ENCODE measurements at regions not wholly inside any gene's neighbourhood (a gene's known extent, or its start where the extent isn't known, plus 50 kb on each side); places are given as distances from the start of the nearest gene placed in this dataset.

GRCh38 chrX:5730556-5730955, 498.1 kb downstream of the NLGN4X start:
- Histone ChIP-seq H3F3A (ENCODE audit: control insufficient read depth, insufficient read depth) (no peaks in the 10 kb centered on the region), H3K9me2 (replicated peaks; ENCODE audit: control insufficient read depth, low read length) (no peaks in the 10 kb centered on the region), H3K9me3 (ENCODE audit: control insufficient read depth, insufficient read depth, low read length) (no peaks in the 10 kb centered on the region), H3K27me3 (ENCODE audit: control insufficient read depth, low read length) (no peaks in the 10 kb centered on the region), H3K27ac (ENCODE audit: low read depth, low read length) (no peak overlapping the region), H4K20me1 (ENCODE audit: control insufficient read depth, insufficient read depth, low read depth, low read length) (no peaks in the 10 kb centered on the region), H3K4me2 (ENCODE audit: low read length) (no peak overlapping the region), H3K4me1 (ENCODE audit: control insufficient read depth, low read length) (no peaks in the 10 kb centered on the region), H3K79me2 (ENCODE audit: control insufficient read depth, low read length) (no peaks in the 10 kb centered on the region), H3K36me3 (ENCODE audit: control insufficient read depth, low read length) (no peaks in the 10 kb centered on the region), H3K4me3 (ENCODE audit: low read length) (no peak overlapping the region)
- TF ChIP-seq CTCF (IDR thresholded peaks at IDR 0.05; ENCODE audit: low read depth, low read length, poor library complexity, severe bottlenecking): no peak
- TF ChIP-seq EZH2phosphoT487 (IDR thresholded peaks at IDR 0.05; ENCODE audit: borderline replicate concordance, low read length): no peak

GRCh38 chrX:5726224-5726623, 502.4 kb downstream of the NLGN4X start:
- Histone ChIP-seq H3K27ac (ENCODE audit: low read depth, low read length) (no peak overlapping the region), H3K4me2 (ENCODE audit: low read length) (no peak overlapping the region), H3K27me3 (ENCODE audit: control insufficient read depth, low read length) (no peaks in the 10 kb centered on the region), H3F3A (ENCODE audit: control insufficient read depth, insufficient read depth) (no peaks in the 10 kb centered on the region), H3K9me2 (replicated peaks; ENCODE audit: control insufficient read depth, low read length) (no peaks in the 10 kb centered on the region), H3K4me1 (ENCODE audit: control insufficient read depth, low read length) (no peaks in the 10 kb centered on the region), H3K4me3 (ENCODE audit: low read length) (no peak overlapping the region), H3K9me3 (ENCODE audit: control insufficient read depth, insufficient read depth, low read length) (no peaks in the 10 kb centered on the region), H3K36me3 (ENCODE audit: control insufficient read depth, low read length) (no peaks in the 10 kb centered on the region), H3K79me2 (ENCODE audit: control insufficient read depth, low read length) (no peaks in the 10 kb centered on the region), H4K20me1 (ENCODE audit: control insufficient read depth, insufficient read depth, low read depth, low read length) (no peaks in the 10 kb centered on the region)
- TF ChIP-seq CTCF (IDR thresholded peaks at IDR 0.05; ENCODE audit: low read depth, low read length, poor library complexity, severe bottlenecking) (no peak), EZH2phosphoT487 (IDR thresholded peaks at IDR 0.05; ENCODE audit: borderline replicate concordance, low read length) (no peak)

- Histone ChIP-seq H3K4me2 (ENCODE audit: low read length) (no peak overlapping the region), H3K4me1 (ENCODE audit: control insufficient read depth, low read length) (no peaks in the 10 kb centered on the region), H3K9me2 (replicated peaks; ENCODE audit: control insufficient read depth, low read length) (no peaks in the 10 kb centered on the region), H3F3A (ENCODE audit: control insufficient read depth, insufficient read depth) (no peaks in the 10 kb centered on the region), H3K36me3 (ENCODE audit: control insufficient read depth, low read length) (no peaks in the 10 kb centered on the region), H3K4me3 (ENCODE audit: low read length) (no peak overlapping the region), H3K27me3 (ENCODE audit: control insufficient read depth, low read length) (no peaks in the 10 kb centered on the region), H3K79me2 (ENCODE audit: control insufficient read depth, low read length) (no peaks in the 10 kb centered on the region), H4K20me1 (ENCODE audit: control insufficient read depth, insufficient read depth, low read depth, low read length) (no peaks in the 10 kb centered on the region), H3K27ac (ENCODE audit: low read depth, low read length) (no peak overlapping the region), H3K9me3 (ENCODE audit: control insufficient read depth, insufficient read depth, low read length) (no peaks in the 10 kb centered on the region)
- TF ChIP-seq EZH2phosphoT487 (IDR thresholded peaks at IDR 0.05; ENCODE audit: borderline replicate concordance, low read length) (no peak), CTCF (IDR thresholded peaks at IDR 0.05; ENCODE audit: low read depth, low read length, poor library complexity, severe bottlenecking) (no peak)
Measured at GRCh38 chrX:5724123-5724522, 504.5 kb downstream of the NLGN4X start.

GRCh38 chrX:5718651-5719050, 510.0 kb downstream of the NLGN4X start:
- H3K9me2 ChIP-seq (replicated peaks; ENCODE audit: control insufficient read depth, low read length): no peaks in the 10 kb centered on the region
- no peaks in the 10 kb centered on the region for H3K9me3 ChIP-seq (ENCODE audit: control insufficient read depth, insufficient read depth, low read length)
- H3K36me3 ChIP-seq (ENCODE audit: control insufficient read depth, low read length): no peaks in the 10 kb centered on the region
- H3K27me3 ChIP-seq (ENCODE audit: control insufficient read depth, low read length): no peaks in the 10 kb centered on the region
- H3K4me2 ChIP-seq (ENCODE audit: low read length): no peak overlapping the region
- no peaks in the 10 kb centered on the region for H3K4me1 ChIP-seq (ENCODE audit: control insufficient read depth, low read length)
- no peaks in the 10 kb centered on the region for H4K20me1 ChIP-seq (ENCODE audit: control insufficient read depth, insufficient read depth, low read depth, low read length)
- no peak for TF ChIP-seq CTCF (IDR thresholded peaks at IDR 0.05; ENCODE audit: low read depth, low read length, poor library complexity, severe bottlenecking)
- TF ChIP-seq EZH2phosphoT487 (IDR thresholded peaks at IDR 0.05; ENCODE audit: borderline replicate concordance, low read length): no peak
- no peaks in the 10 kb centered on the region for H3F3A ChIP-seq (ENCODE audit: control insufficient read depth, insufficient read depth)
- no peak overlapping the region for H3K4me3 ChIP-seq (ENCODE audit: low read length)
- no peak overlapping the region for H3K27ac ChIP-seq (ENCODE audit: low read depth, low read length)
- H3K79me2 ChIP-seq (ENCODE audit: control insufficient read depth, low read length): no peaks in the 10 kb centered on the region

Measured in DOHH2 (cell line).